ENCODE measurements at regions not wholly inside any gene's neighbourhood (a gene's known extent, or its start where the extent isn't known, plus 50 kb on each side); places are given as distances from the start of the nearest gene placed in this dataset.

GRCh38 chr10:53387562-53387961 is 615.0 kb upstream of the MBL2 start:
- ATAC-seq, result no peak
- no peak for DNase-seq (ENCODE audit: low read depth in 1 of 2, low spot score in 1 of 2)
- Histone ChIP-seq H3K4me2 (no peak overlapping the region), H3K4me1 (no peaks in the 10 kb centered on the region), H3K4me3 (no peak overlapping the region), H3K27ac (no peak overlapping the region), H3K9me3 (no peaks in the 10 kb centered on the region)
- TF ChIP-seq ZSCAN20 (CRISPR knock-in tag; IDR thresholded peaks at IDR 0.05) (no peak), RAD21 (conservative IDR thresholded peaks at IDR 0.05 in 1 of 2, IDR thresholded peaks at IDR 0.05 in 1 of 2) (no peak), HEYL (CRISPR knock-in tag; IDR thresholded peaks at IDR 0.05) (no peak), E2F6 (IDR thresholded peaks at IDR 0.05; ENCODE audit: borderline replicate concordance, low read depth) (no peak), FOSB (CRISPR knock-in tag; IDR thresholded peaks at IDR 0.05) (no peak), POLR2AphosphoS2 (conservative IDR thresholded peaks at IDR 0.05; ENCODE audit: low read length) (no peak), CTCF (IDR thresholded peaks at IDR 0.05) (no peak), NPAS2 (CRISPR knock-in tag; IDR thresholded peaks at IDR 0.05; ENCODE audit: borderline replicate concordance) (no peak), PBX3 (IDR thresholded peaks at IDR 0.05) (no peak), BHLHE40 (IDR thresholded peaks at IDR 0.05; ENCODE audit: low read depth, low read length) (no peak), JUN (IDR thresholded peaks at IDR 0.05) (no peak)
- POLR2A ChIA-PET, result no interaction called here
- no peak for FAIRE-seq
- 16% methylated on average over 4 of the region's 4 CpGs for WGBS (ENCODE audit: missing lambda C conversion rate)
- CTCF ChIA-PET, result no interaction called here

GRCh38 chr10:53382543-53382942 is 610.0 kb upstream of the MBL2 start:
- H3K4me3 ChIP-seq, result no peak overlapping the region
- no peak for DNase-seq (ENCODE audit: low read depth in 1 of 2, low spot score in 1 of 2)
- ChIA-PET POLR2A (no interaction called here), CTCF (no interaction called here)
- FAIRE-seq, result no peak
- no peak overlapping the region for H3K4me2 ChIP-seq
- no peaks in the 10 kb centered on the region for H3K4me1 ChIP-seq
- H3K27ac ChIP-seq, result no peak overlapping the region
- TF ChIP-seq USF2 (IDR thresholded peaks at IDR 0.05) (no peak), ESRRA (IDR thresholded peaks at IDR 0.05; ENCODE audit: borderline replicate concordance, low read length) (no peak), CBX2 (IDR thresholded peaks at IDR 0.05; ENCODE audit: borderline replicate concordance, low read depth) (no peak), KDM5A (IDR thresholded peaks at IDR 0.05) (no peak), TP53 (CRISPR knock-in tag; IDR thresholded peaks at IDR 0.05) (no peak), PBX3 (IDR thresholded peaks at IDR 0.05) (no peak), HOXB13 (CRISPR knock-in tag; IDR thresholded peaks at IDR 0.05; ENCODE audit: low read depth) (no peak), HOXB5 (CRISPR knock-in tag; IDR thresholded peaks at IDR 0.05) (no peak), HEYL (CRISPR knock-in tag; IDR thresholded peaks at IDR 0.05) (no peak), TFCP2L1 (CRISPR knock-in tag; IDR thresholded peaks at IDR 0.05) (no peak), FOSL2 (IDR thresholded peaks at IDR 0.05) (no peak), FOSL2 (CRISPR knock-in tag; IDR thresholded peaks at IDR 0.05) (no peak), NFE2L2 (conservative IDR thresholded peaks at IDR 0.05; ENCODE audit: low read length) (no peak), ZFP36 (IDR thresholded peaks at IDR 0.05; ENCODE audit: borderline replicate concordance, partially characterized antibody) (no peak), HDAC2 (IDR thresholded peaks at IDR 0.05) (no peak), CBX8 (IDR thresholded peaks at IDR 0.05) (no peak), RCOR1 (IDR thresholded peaks at IDR 0.05; ENCODE audit: low read depth, low read length) (no peak)
- ATAC-seq, result no peak
- WGBS (ENCODE audit: missing lambda C conversion rate), result 5% methylated on average over 3 of the region's 3 CpGs
- H3K9me3 ChIP-seq, result no peaks in the 10 kb centered on the region; the same call in 2 of the 3 replicates

Data from A549 (cell line).